8988T (cell line): ENCODE measurements at regions not wholly inside any gene's neighbourhood (a gene's known extent, or its start where the extent isn't known, plus 50 kb on each side); places are given as distances from the start of the nearest gene placed in this dataset.

Experiments
- DNase-seq: peaks from one replicate; pipeline ENCODE4 v3.0.0; 2011

DNA sequence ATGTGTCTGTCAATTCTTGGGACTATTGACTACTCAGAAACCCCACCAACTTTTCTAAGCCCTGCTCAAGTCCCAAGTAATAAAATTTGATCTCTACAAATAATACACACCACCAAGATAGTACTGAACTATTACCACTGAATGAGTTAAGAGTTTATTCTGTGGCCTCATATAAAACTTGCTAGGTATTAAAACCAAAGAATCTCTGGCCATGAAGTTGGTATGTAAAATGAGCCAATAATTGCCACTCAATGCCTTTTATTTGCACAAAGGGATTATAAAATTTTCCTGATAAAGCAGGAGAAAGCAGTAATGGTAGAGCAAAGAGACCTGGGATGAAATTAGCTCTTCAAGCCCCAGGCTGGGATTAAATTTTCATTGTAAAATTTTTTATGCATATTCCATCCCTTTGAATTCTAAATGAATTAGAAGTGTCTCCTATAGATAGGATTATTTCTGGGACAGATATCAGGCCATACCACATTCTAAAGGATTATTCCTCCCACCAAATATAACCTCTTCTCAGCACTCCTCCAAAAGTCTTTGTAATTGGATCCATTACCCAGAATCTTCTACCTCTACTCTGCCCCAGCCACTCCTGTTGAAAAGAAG, 450.5 kb upstream of the ACVR2A start:
- no peak for DNase-seq

DNA sequence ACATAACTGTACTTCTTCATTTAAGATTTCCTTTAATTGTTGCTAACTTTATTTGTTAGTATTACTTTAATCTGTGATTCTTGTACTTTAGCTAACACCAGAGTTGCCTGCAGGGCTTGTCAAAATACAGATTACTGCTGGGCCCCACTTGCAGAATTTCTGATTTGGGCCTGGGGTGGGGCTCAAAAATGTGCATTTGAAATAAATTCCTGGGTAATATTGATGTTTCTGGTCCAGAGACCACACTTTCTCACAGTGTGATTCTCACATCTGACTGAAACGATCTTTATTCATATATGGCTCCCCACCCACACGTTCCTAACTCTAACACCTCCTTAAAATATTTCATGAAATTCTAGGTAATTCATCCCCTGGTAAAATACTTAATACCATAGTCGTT, 452.6 kb upstream of the ACVR2A start:
- DNase-seq: no peak

DNA sequence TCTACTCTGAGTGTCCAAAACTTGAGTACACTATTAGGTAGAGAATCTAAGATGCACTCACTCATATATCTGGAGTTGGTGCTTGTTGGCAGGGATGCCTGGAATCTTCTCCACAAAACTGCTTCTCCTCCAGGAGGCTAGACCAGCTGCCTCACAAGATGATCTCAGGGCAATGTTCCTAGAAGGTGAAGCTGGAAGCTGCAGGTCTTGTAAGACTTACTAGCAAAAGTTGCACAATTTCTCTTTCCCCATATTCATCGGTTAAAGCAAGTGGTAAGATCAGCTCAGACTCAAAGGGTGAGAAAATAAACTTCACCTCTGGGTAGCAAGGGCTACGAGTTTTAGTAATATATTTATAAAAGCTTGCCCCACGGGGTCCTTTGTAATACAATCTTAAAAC, 454.4 kb upstream of the ACVR2A start:
- no peak for DNase-seq

DNA sequence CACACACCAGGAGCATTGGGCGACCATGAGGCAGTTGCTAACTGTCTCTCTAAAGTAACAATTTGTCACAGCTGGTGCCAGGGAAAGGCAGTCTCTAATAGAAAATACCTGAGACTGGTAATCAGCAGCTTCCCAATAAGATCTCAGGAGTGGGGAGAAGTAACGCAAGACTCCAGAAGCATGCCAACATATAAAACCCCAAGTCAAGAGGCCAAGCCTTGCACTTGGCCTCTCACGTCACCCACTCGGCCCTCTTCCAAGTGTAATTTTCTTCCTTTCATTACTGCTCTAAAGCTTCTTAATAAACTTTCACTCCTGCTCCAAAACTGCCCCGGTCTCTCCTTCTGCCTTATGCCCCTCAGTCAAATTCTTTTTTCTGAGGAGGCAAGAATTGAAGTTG, 455.6 kb upstream of the ACVR2A start:
- no peak for DNase-seq

DNA sequence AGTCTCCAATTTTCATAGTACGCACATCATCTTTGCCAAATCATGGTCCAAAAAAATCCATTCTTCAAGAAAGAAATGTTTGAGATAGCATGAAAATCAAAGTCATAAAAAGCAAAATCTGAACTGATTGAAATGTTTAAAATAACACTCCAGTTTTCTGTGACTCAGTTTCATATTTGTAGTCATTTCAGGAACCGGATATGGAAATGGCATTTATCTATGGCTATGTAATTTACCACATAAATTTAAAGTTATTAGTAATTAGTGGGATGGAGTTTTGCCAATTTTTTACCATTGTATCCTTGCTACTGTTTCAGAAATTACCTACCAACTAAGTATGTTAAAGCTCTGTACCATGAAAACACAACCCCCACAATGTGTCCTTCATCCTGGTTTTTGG, 456.6 kb upstream of the ACVR2A start:
- no peak for DNase-seq

DNA sequence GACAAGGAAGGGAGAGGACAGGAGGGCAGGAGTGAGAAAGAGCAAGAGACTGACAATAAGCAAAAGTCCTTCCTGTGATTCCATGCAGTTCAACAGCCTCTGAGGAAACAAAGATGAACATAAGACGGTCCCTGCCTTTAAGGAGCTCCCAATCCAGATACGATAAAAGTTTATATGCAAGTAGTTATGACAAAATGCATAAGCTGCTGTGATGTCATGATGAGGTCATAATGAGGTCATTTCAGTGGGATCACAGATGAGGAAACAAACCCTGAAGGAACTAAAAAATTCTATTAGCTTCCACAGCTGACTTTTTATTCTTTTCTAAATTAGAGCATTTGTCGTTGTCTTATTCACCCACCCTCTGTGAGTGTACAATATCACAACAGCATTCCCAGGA, 458.5 kb upstream of the ACVR2A start:
- DNase-seq: no peak

DNA sequence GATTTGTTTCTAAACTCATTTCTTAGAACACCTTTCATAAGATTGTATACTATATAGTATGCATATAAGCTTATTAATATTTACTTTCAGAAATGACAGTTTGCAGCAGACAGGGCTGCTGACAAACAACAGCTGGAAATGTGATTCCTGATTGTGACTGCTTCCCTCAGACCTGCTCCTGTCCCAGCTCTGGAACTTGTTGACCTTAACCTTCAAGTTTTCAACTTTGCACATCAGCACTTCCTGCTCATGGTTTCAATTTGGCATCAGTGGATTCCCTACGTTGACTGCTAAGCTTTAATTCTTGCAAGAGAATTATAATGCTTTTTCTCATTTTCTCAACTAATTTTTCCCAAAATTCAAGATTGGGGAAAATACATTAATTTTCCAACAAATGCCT, 459.2 kb upstream of the ACVR2A start:
- DNase-seq: no peak

DNA sequence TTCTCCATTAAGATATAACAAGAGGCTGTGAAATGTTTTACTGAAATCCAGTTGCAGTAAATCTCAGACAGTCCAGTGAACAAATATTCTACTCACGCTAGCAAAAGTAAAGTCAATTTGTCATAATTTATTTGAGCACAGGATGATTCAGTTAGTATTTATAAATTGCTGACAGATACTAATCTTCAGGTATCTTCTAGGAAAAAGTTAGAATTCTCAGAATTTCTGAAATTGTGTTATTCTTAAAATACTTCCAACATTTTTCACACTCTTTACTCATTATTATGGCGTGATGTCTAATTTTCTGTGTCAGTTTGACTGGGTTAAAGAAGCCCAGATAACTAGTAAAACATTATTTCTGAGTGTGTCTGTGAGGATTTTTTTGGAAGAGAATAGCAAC, 460.2 kb upstream of the ACVR2A start:
- DNase-seq: no peak

DNA sequence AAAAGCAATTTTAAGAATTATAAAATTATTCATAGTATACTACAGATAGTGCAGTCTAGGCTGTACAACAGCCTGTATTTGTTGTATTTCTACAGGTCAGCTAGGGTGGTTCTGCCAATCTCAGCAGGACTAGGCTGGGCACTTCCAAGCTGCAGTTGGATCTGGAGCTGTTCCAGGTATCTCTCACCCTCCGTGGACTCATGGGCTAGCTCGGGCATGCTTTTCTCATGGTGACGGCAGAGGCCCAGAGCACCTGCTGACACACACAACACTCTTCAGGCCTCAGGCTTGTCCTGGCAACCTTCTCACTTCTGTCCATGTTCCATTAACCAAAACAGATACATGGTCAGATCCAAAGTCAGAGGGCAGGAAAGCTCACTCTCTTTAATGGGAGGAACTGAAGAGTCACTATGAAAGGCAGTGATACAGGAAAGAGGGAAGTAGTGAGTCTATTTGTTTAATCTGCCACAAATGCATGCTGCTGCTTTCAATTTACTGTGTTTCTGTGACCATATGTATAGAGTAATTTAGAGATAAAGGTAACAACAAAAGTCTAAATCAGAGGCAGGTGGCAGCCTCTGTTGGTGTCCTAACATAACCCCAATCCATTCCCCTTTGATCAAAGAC, 462.4 kb upstream of the ACVR2A start:
- DNase-seq: no peak

DNA sequence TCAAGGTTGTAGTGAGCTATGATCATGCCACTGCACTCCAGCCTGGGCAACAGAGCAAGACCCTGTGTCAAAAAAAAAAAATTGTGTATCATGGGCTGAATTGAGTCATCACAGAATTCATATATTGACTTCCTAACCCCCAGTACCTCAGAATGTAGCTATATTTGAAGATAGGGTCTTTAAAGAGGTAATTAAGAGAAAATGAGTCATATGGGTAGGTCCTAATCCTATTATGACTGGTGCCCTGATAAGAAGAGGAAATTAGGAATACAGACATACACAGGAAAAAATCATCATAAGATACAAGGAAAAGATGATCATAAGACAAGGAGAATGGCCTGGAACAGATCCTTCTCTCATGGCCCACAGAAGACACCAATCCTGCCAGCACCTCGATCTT, 466.4 kb upstream of the ACVR2A start:
- DNase-seq: no peak

DNA sequence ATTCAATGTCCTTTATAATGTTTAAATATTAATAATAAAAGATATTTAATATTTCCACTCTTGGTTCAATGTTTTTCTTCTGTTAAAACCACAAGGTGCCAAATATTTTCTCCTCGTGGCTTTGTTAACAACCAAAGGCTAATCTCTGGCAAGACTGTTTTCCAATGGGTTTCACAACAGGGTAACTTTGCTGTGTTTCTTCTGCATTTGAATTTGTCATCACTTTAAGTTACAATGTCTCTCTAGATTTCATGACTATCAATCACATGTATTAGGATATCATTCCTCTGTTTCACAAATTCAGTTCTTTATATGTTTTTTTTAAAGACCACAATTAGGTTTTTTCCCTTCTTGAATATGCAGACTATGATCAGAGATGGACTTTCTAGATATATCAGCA, 469.8 kb upstream of the ACVR2A start:
- DNase-seq: no peak

DNA sequence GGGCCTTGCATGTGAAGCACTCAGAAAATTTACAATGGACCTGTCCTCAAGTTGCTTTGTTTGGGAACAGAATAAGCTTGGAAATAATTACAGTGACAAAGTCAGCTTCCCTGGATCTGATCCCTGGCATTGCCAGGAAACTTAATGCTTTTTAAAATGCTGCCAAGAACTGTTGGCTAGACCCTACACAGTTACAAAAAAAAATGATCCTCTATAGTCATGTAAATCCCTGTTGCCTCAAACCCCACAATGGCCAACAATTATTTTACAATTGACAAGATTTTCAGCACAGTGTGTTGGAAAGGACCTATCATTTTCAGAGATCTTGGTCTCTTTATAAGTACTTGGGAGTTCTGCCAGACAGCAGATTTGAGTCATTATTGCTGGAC, 470.4 kb upstream of the ACVR2A start:
- no peak for DNase-seq

DNA sequence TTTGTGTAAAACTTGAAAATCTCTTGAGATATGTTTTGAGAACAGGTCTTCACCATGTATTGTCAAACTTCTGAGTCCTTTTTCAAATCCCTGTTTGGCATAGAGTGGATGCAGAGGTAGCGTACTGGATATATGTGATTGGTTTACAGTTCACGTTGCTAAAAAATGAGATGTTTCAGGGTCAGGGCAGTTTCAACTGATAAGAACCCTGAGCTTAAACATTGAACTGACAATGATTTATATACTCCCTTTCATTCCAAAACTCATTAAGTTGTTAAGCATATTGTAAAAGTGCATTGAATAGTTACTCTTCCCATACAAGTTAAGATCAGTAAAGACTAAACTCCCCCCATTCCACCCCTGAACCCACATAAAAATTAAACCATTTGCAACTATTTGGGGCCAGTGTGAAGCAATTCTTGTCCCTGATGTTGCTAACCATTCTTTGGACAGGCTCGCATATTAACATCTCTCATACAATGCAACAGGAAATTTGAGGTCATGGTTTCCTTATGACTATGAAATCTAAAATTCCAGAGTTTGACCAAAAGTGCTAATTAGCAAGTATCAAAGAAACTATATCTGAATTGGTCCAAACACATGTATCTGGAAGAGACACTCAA, 470.9 kb upstream of the ACVR2A start:
- DNase-seq: no peak

DNA sequence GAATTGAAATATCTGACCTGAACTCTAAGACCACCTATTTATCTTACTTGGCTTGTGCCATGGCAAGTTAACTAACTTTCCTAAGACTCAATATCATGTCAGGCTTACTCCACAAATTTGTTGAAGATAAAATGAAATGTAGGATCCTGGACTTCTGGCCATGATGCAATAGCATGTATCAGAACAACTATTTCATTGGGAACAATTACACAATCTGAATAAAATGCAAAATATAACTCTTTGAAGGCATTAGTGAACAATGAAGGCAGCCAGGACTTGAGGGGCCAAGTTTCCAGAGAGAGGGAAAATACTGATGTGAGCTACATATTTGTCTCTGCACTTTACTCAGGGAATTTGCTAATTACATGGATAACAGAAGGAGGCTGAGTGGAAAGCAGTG, 476.5 kb upstream of the ACVR2A start:
- DNase-seq: no peak

DNA sequence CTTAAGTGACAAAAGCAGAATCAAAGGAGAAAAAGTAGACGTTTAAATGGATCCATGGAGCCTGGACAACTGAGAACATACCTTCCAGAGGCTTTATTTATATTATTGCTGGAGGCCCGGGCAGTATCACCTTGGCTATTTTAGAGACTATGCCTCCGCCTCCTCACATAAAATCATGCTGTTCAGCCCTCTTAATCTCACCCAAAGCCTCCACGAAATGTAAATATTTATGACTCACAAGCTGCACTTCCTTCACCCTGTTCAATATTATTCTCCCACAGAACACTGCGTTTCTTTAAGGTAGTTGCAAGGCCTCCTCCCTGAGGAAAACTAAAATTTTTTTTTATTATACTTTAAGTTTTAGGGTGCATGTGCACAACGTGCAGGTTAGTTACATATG, 478.6 kb upstream of the ACVR2A start:
- no peak for DNase-seq

DNA sequence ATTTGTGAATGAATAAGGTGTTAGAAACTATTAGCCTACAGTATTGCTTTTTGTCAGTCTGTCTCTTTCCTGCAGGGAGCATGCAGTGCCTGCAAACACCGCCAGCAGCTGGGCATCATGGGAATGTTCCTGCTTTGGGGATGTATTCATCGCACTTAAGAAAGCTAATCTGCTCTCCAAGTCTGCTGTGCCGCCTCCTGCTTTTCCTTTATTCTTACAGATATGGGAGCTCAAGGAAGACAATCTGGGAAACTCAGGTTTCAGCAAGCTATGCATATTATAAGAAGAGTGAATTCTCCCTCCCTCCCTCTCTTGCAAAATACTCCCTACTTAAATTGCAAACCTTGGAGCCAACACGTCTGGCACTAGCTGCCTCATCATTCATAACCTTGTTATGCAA, 479.2 kb upstream of the ACVR2A start:
- no peak for DNase-seq

DNA sequence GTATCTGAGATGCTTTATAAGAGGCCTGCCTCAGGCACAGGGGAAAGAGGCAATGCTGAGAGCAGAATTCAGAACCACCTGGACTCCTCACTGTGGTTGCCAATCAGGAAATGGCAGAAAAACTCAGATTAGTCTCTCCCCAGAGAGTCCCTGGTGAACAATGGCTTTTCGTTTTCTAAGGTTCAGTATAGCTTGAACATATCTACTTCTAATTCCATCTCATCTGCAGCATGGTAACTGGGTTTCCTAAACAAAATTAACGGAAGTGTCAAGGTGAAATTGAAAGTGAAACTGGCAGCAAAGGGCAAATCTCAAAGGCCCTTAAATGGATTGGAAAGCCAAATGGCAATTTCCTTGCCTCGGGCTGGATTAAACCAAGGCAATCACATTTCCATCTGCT, 480.2 kb upstream of the ACVR2A start:
- DNase-seq: no peak

DNA sequence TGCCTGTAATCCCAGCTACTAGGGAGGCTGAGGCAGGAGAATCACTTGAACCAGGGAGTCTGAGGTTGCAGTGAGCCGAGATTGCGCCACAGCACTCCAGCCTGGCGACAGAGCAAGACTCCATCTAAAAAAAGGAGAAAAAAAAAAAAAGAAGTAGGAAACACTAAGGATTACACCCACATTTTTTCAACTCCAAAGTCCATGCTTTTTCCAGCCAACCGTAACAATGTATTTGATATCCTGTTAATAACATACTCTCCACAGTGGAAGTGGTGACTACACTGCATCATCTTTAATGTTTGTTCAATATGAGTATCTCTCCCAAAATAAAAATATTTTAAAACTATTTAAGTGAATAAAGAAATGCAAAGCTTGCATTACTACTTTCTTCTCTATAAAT, 481.6 kb upstream of the ACVR2A start:
- no peak for DNase-seq

DNA sequence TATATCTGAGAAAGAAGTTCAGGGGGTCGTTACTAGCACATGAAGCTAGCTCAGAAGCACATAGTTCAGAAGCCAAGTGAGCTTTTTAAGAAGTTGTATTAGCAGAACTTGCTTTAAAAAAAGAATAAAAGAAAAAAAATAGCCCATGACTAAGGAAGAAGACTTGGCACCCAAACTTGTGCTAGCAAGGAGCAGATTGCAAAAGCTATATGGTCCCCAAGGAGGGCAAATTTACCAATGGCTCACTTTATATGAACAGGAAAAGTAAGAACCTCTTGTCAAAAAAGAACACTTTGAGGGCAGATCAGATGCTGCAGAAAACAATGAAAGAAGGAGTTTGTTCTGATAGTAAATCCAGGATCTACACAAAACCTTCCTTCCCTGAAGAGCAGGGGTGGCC, 486.5 kb upstream of the ACVR2A start:
- no peak for DNase-seq

DNA sequence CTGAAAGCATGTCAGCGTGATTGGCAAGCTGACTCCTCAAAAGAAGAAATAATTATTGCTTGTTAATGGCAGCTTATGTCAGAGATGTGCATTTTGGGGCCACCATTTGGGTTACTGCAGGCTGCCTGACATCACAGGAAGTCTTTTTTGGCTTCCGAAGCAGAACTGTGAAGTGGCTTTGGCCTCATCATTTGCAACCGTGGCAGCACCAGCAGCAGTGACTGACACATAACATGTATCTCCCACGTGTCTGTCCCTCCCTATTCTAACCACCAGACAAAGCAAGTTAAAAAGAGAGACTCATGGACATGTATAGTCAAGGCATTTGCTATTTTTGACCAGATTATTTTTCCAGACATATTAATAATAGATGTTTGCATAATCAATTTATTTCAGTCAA, 488.7 kb upstream of the ACVR2A start:
- DNase-seq: no peak

DNA sequence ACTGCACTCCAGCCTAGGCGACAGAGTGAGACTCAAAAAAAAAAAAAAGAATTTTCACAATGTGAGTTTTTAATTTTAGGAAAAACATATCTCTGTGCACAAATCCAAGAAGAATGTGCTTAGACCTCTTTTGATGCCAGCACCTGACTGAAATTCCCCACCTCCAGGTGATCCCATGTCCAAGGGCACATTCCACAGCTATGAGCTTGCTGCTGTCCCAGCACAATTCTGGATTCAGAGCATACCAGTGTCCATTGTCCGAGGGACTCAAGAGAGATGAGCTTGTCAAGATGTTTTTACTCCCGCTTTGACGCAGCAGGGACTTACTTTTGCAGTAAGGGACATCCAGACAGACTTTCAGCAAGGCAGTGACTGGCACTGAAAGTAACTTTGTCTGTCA, 489.1 kb upstream of the ACVR2A start:
- no peak for DNase-seq

DNA sequence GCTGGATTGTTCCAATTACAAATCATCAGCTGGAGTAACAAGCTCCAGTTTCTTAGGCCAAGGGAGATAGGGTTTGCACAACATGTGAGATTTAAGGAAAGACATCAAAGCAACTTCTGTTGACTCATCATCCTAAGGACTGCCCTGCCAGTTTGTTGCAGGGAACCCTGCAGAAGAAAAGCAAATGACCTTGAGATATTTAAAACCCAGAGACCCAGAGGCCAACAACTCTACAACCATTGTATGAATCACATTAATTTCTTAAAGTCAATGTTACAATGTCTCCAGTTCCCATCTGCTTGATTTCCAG, 491.8 kb upstream of the ACVR2A start:
- DNase-seq: no peak

DNA sequence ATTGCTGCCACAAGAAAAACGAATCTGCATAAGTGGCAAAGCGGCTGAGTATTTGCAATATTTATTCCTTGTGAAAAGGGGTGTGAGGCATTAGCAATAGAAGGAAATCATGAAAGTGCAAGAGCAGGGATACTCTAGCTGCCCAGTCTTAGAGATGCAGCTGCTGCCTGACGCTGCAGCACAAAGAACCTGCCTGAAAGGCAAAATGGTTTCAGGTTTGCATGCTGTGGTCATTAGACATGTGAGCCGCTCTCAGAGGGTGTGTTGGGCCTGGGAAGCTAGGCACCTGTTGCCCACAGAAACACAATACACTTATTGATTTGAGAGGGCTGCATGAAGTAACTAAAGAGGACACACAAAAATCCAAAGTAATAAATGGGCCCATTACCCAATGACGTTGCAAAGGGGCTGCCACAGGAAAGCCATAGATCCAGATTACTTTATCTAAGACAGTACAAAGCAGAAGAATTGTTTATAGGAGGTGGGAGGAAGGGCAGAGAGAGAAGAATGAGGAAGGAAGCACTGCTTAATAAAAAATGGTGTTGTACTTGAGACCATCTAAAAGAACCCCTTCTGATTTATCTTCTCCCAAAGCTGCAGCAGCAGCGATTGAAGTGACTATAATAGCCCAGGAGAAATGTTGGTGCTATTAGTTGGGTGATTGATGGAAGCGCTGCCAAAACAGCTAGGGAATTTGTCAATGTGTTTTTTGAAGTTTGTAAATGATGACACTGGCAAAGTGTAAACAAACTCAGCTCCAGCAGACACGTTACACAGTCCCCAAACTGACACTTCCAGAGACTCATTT, 492.4 kb upstream of the ACVR2A start:
- no peak for DNase-seq

DNA sequence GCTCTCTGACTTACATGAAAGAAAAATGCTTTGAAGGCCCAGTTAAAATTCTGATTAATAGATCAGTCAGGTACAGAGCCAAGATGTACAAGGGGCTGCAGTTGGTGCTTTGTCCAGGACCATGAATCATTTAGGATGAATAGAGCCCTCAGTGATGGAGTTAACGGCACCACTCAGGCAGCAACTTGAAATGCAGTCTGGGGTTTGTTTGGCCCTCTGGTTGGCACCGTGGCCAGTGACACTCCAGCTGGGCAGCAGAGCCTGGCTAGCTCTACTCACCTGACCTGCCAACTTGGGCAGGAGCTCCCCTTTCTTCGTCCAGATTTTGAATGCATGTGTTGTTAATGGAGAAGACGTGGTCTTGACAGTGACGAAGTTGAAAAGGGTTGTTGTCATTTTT, 493.0 kb upstream of the ACVR2A start:
- no peak for DNase-seq
